DND-41 (cell line): ENCODE measurements at regions not wholly inside any gene's neighbourhood (a gene's known extent, or its start where the extent isn't known, plus 50 kb on each side); places are given as distances from the start of the nearest gene placed in this dataset.

Experiments
- ATAC-seq: fragments of 200-7000 bp; cut with Tn5 transposase; 3 replicates; pipeline ENCODE4 v1.9.1; 2021; ENCODE audit warnings: low read depth; ENCODE audit not compliant: insufficient read depth
- DNase-seq: peaks from one replicate; pipeline ENCODE4 v3.0.0-alpha.2; 2020
- H2AFZ ChIP-seq: 2 replicates; pipeline ENCODE4 v1.6.0; 2012; ENCODE audit warnings: low read depth, low read length
- H3K27ac ChIP-seq: 2 replicates; pipeline ENCODE4 v1.5.1; 2012; ENCODE audit warnings: low read length, inconsistent platforms
- H3K27me3 ChIP-seq: fragments of 200-600 bp; sonication (generic); 2 replicates; pipeline ENCODE4 v1.6.0; 2012; ENCODE audit warnings: low read length, mild to moderate bottlenecking, inconsistent platforms; ENCODE audit not compliant: insufficient read depth, poor library complexity
- H3K36me3 ChIP-seq: 2 replicates; pipeline ENCODE4 v1.5.1; 2012; ENCODE audit warnings: low read length, inconsistent platforms; ENCODE audit not compliant: insufficient read depth
- H3K4me1 ChIP-seq: 2 replicates; pipeline ENCODE4 v1.5.1; 2012; ENCODE audit warnings: mild to moderate bottlenecking, low read length; ENCODE audit not compliant: insufficient read depth
- H3K4me2 ChIP-seq: 2 replicates; pipeline ENCODE4 v1.6.0; 2012; ENCODE audit warnings: mild to moderate bottlenecking, moderate library complexity, low read length, inconsistent platforms; ENCODE audit not compliant: insufficient read depth
- H3K4me3 ChIP-seq, 2 experiments: fragments of 200-600 bp in 1 of 2; shearing (Covaris generic) in 1 of 2; 2 replicates each; pipeline ENCODE4 v1.5.1; 2012 to 2016; ENCODE audit warnings: inconsistent platforms in 2 of 2, low read length in 2 of 2, mild to moderate bottlenecking in 2 of 2, low read depth in 1 of 2, moderate library complexity in 1 of 2
- H3K79me2 ChIP-seq: 2 replicates; pipeline ENCODE4 v1.6.0; 2012; ENCODE audit warnings: low read length, inconsistent platforms; ENCODE audit not compliant: insufficient read depth
- H3K9ac ChIP-seq: 2 replicates; pipeline ENCODE4 v1.6.0; 2012; ENCODE audit warnings: low read depth, mild to moderate bottlenecking, inconsistent platforms, low read length, moderate library complexity
- H3K9me3 ChIP-seq: 2 replicates; pipeline ENCODE4 v1.5.1; 2012; ENCODE audit warnings: low read length, moderate library complexity, mild to moderate bottlenecking, inconsistent platforms; ENCODE audit not compliant: insufficient read depth, severe bottlenecking
- H4K20me1 ChIP-seq: 2 replicates; pipeline ENCODE4 v1.6.0; 2012; ENCODE audit warnings: low read length; ENCODE audit not compliant: insufficient read depth
- EZH2 ChIP-seq: IDR thresholded peaks from 3 replicates; pipeline ENCODE4 v1.6.1; 2012; ENCODE audit warnings: borderline replicate concordance, low read depth, mild to moderate bottlenecking, moderate library complexity, low read length, inconsistent platforms; ENCODE audit not compliant: severe bottlenecking
- TF ChIP-seq, protein P1 (sequence below): IDR thresholded peaks from 2 replicates; pipeline ENCODE4 v1.5.1; 2012; ENCODE audit warnings: borderline replicate concordance, low read length, moderate library complexity, mild to moderate bottlenecking; ENCODE audit not compliant: poor library complexity, severe bottlenecking; ENCODE audit errors: extremely low read depth

DNA sequence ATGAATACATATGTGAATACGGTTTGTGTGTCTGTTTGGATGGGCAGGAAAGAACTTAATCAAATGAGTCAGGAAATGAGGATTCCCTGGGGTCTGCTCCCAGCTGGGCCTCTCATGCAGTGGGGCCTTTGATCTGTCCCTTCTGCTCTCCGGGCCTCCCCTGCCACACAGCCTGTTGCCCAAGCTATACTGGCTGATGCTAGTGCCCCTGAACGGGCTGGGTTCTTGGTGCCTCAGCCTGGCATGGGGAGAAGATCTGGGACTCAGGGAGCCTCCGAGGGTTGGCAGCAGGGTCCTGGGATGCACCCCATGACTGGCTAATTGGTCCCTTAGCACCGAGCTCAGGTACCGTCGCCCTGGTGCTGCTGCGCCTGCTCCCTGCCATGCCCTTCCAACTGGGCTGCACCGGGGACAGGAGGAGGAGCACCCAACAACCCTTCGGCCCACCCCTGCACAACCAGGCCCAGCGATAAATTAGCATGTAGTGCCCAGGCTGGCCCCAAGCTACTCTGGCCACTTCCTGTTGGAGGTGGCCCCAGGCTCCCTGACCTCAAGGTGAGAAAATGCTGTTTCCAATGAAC, 59.9 kb upstream of the DUSP5 start:
- no peak for DNase-seq
- no peak for ATAC-seq
- H3K9ac ChIP-seq, result no peak overlapping the region
- no peaks in the 10 kb centered on the region for H3K27me3 ChIP-seq
- H3K9me3 ChIP-seq, result no peaks in the 10 kb centered on the region
- H3K27ac ChIP-seq, result no peak overlapping the region
- H3K79me2 ChIP-seq, result no peaks in the 10 kb centered on the region
- H3K4me2 ChIP-seq, result no peak overlapping the region
- no peaks in the 10 kb centered on the region for H4K20me1 ChIP-seq
- TF ChIP-seq EZH2, result no peak
- TF ChIP-seq, protein P1, sequence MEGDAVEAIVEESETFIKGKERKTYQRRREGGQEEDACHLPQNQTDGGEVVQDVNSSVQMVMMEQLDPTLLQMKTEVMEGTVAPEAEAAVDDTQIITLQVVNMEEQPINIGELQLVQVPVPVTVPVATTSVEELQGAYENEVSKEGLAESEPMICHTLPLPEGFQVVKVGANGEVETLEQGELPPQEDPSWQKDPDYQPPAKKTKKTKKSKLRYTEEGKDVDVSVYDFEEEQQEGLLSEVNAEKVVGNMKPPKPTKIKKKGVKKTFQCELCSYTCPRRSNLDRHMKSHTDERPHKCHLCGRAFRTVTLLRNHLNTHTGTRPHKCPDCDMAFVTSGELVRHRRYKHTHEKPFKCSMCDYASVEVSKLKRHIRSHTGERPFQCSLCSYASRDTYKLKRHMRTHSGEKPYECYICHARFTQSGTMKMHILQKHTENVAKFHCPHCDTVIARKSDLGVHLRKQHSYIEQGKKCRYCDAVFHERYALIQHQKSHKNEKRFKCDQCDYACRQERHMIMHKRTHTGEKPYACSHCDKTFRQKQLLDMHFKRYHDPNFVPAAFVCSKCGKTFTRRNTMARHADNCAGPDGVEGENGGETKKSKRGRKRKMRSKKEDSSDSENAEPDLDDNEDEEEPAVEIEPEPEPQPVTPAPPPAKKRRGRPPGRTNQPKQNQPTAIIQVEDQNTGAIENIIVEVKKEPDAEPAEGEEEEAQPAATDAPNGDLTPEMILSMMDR, result no peak
- H3K36me3 ChIP-seq, result no peaks in the 10 kb centered on the region
- H3K4me3 ChIP-seq, result no peak overlapping the region
- peaks cover 5% of the 10 kb centered on the region for H3K4me1 ChIP-seq
- H2AFZ ChIP-seq, result no peak overlapping the region

DNA sequence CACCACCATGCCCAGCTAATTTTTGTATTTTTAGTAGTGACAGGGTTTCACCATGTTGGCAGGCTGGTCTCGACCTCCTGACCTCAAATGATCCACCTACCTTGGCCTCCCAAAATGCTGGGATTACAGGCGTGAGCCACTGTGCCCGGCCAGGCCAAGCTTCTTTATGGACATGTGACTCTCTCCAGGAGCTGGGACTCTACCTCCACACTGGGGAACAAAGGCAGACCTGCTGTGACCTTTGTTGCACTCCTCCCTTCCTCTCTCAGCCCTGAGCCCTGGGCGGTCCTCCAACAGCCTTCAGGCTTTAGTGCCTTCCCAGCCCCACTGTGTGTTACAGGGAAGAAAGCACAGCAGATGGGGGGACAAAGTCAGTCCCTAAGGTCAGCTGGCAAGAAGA, 55.0 kb upstream of the DUSP5 start:
- Histone ChIP-seq H3K27me3 (peaks cover 6% of the 10 kb centered on the region), H3K9me3 (no peaks in the 10 kb centered on the region), H3K4me3 (no peak overlapping the region), H2AFZ (no peak overlapping the region), H3K4me2 (no peak overlapping the region), H3K36me3 (no peaks in the 10 kb centered on the region), H3K4me1 (peaks cover 5% of the 10 kb centered on the region), H3K9ac (no peak overlapping the region), H4K20me1 (no peaks in the 10 kb centered on the region), H3K79me2 (no peaks in the 10 kb centered on the region), H3K27ac (no peak overlapping the region)
- no peak for ATAC-seq
- TF ChIP-seq, protein P1, result no peak
- TF ChIP-seq EZH2, result no peak
- no peak for DNase-seq

DNA sequence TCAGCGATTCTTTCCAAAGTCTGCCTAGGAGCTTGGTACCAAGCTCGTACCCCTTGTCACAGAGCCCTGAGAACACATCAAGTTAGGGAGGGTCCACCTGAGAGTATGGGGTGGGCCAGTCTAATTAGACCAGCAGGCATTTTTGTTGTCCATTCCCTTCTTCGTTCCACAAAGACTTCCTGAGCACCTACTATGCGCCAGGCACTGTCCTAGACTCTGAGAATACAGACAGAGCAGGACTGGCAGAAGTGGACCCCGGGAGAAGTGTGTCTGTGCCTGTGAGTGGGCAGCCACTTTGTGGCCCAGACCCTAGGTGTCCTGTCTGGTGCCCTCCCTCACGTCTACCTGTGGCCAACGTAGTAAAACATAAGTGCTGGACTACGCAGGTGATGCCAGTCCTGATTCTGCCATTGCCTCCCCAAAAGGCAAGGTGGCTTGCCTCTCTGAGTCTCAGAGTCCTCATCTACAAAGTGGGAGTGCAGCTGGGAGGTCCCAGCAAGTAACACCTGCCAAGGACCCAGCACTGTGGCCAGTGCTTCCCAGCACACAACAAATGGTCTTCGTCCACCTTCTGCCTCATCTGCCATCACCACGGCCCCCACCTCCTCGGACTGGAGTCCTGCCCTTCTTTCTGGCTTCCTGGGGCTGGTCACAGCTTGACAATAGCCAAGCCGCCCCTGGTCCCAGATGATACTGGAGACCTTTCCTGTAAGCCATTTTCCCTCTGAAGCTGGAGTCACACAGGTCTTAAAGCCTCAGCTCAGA, 54.3 kb upstream of the DUSP5 start:
- ATAC-seq, result no peak
- no peak overlapping the region for H3K27ac ChIP-seq
- no peak overlapping the region for H3K4me2 ChIP-seq
- DNase-seq, result no peak
- no peaks in the 10 kb centered on the region for H3K9me3 ChIP-seq
- no peaks in the 10 kb centered on the region for H3K36me3 ChIP-seq
- peaks cover 5% of the 10 kb centered on the region for H3K4me1 ChIP-seq
- H3K9ac ChIP-seq, result no peak overlapping the region
- H2AFZ ChIP-seq, result no peak overlapping the region
- H3K79me2 ChIP-seq, result no peaks in the 10 kb centered on the region
- TF ChIP-seq, protein P1, result no peak
- no peak for TF ChIP-seq EZH2
- no peak overlapping the region for H3K4me3 ChIP-seq
- peaks cover 6% of the 10 kb centered on the region for H3K27me3 ChIP-seq
- H4K20me1 ChIP-seq, result no peaks in the 10 kb centered on the region
